Left renal cortex interstitium (tissue), 4 donors: ENCODE measurements at regions not wholly inside any gene's neighbourhood (a gene's known extent, or its start where the extent isn't known, plus 50 kb on each side); places are given as distances from the start of the nearest gene placed in this dataset.

Experiments
- DNase-seq, 4 donors: peaks; one replicate each; pipeline ENCODE4 v3.0.0-alpha.2; 2013; ENCODE audit warnings: low read depth in 4 of 4, low spot score in 2 of 4, missing footprints in 1 of 4

GRCh38 chr15:88322461-88322860 is 65.9 kb upstream of the NTRK3 start:
- DNase-seq, result no peak

GRCh38 chr15:88321271-88321670 is 64.7 kb upstream of the NTRK3 start:
- DNase-seq, result no peak

GRCh38 chr15:88316586-88316985 is 60.0 kb upstream of the NTRK3 start:
- DNase-seq, result no peak

GRCh38 chr15:88315221-88315878 is 58.8 kb upstream of the NTRK3 start:
- no peak for DNase-seq

GRCh38 chr15:88312941-88313579 is 56.5 kb upstream of the NTRK3 start:
- no peak for DNase-seq

GRCh38 chr15:88309363-88309762 is 52.8 kb upstream of the NTRK3 start:
- no peak for DNase-seq

GRCh38 chr15:88307344-88307743 is 50.8 kb upstream of the NTRK3 start:
- DNase-seq, result no peak
